ENCODE measurements at regions not wholly inside any gene's neighbourhood (a gene's known extent, or its start where the extent isn't known, plus 50 kb on each side); places are given as distances from the start of the nearest gene placed in this dataset.

DNA sequence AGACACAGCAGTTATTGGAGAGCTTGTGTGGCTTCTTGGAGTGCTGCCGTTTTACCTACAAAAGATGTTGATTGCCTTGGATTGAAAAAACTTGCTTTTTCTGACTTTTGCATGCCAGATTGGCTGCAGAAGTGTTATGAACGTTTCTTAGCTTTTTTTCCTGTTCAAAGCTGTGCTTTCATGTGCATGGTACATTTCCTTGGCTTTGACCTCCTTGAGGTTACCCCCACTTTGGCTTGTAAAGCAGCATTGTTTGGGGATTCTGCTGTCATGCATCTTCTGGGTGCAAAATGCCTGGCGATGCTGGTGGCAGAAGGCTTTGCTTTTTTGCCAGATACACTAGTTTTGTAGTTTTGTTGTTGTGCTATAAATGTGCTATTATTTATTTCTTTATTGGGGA, 80.0 kb downstream of the JRKL start:
- no peak overlapping the region for H3K27ac ChIP-seq (ENCODE audit: low read length)
- no peak overlapping the region for H2AFZ ChIP-seq (ENCODE audit: low read depth, low read length)
- H4K20me1 ChIP-seq (ENCODE audit: insufficient read depth, low read length), result no peaks in the 10 kb centered on the region
- no peaks in the 10 kb centered on the region for H3K79me2 ChIP-seq (ENCODE audit: low read length)
- no peak overlapping the region for H3K4me3 ChIP-seq (ENCODE audit: low read length)
- no peaks in the 10 kb centered on the region for H3K27me3 ChIP-seq (ENCODE audit: low read depth, low read length)
- peaks cover 3% of the 10 kb centered on the region; the same call in 1 of the 2 replicates for H3K9me3 ChIP-seq (ENCODE audit: insufficient read depth, low read length)
- no peak overlapping the region for H3K4me2 ChIP-seq (ENCODE audit: low read length)
- no peak for TF ChIP-seq EZH2phosphoT487 (IDR thresholded peaks at IDR 0.05; ENCODE audit: low read depth)
- TF ChIP-seq, protein P1, sequence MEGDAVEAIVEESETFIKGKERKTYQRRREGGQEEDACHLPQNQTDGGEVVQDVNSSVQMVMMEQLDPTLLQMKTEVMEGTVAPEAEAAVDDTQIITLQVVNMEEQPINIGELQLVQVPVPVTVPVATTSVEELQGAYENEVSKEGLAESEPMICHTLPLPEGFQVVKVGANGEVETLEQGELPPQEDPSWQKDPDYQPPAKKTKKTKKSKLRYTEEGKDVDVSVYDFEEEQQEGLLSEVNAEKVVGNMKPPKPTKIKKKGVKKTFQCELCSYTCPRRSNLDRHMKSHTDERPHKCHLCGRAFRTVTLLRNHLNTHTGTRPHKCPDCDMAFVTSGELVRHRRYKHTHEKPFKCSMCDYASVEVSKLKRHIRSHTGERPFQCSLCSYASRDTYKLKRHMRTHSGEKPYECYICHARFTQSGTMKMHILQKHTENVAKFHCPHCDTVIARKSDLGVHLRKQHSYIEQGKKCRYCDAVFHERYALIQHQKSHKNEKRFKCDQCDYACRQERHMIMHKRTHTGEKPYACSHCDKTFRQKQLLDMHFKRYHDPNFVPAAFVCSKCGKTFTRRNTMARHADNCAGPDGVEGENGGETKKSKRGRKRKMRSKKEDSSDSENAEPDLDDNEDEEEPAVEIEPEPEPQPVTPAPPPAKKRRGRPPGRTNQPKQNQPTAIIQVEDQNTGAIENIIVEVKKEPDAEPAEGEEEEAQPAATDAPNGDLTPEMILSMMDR (IDR thresholded peaks at IDR 0.05; ENCODE audit: low read depth, low read length), result no peak
- H3K36me3 ChIP-seq (replicated peaks; ENCODE audit: low read depth, low read length), result no peaks in the 10 kb centered on the region
- no peak overlapping the region for H3K9ac ChIP-seq (ENCODE audit: low read length)
- H3K4me1 ChIP-seq (ENCODE audit: low read length), result 0 out of 2 replicates have a peak, but pooled peaks cover 3% of the 10 kb centered on the region

DNA sequence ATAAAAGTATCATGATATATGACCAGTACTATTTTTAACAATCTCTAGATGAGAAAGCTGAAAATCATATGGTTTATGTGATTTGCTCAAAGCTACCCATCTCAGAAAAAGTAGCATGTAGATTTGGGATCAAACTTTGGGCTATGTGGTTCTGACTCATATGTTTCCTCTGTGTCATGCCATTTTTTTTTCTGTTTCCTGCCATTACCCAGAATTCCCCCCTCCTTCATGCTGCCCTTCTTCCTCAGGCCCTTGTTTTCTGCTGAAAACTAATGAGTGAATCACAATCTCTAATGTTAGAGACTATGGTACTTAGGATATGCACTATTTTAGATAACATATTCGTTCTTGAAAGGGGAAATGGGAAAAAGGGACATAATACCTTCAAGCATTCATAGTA, 80.7 kb downstream of the JRKL start:
- Histone ChIP-seq H3K9me3 (ENCODE audit: insufficient read depth, low read length) (peaks cover 3% of the 10 kb centered on the region; the same call in 1 of the 2 replicates), H3K4me2 (ENCODE audit: low read length) (no peak overlapping the region), H2AFZ (ENCODE audit: low read depth, low read length) (no peak overlapping the region), H3K27me3 (ENCODE audit: low read depth, low read length) (no peaks in the 10 kb centered on the region), H4K20me1 (ENCODE audit: insufficient read depth, low read length) (no peaks in the 10 kb centered on the region), H3K27ac (ENCODE audit: low read length) (no peak overlapping the region), H3K36me3 (replicated peaks; ENCODE audit: low read depth, low read length) (no peaks in the 10 kb centered on the region), H3K4me1 (ENCODE audit: low read length) (0 out of 2 replicates have a peak, but pooled peaks cover 3% of the 10 kb centered on the region), H3K79me2 (ENCODE audit: low read length) (no peaks in the 10 kb centered on the region), H3K9ac (ENCODE audit: low read length) (no peak overlapping the region), H3K4me3 (ENCODE audit: low read length) (no peak overlapping the region)
- no peak for TF ChIP-seq EZH2phosphoT487 (IDR thresholded peaks at IDR 0.05; ENCODE audit: low read depth)
- TF ChIP-seq, protein P1 (IDR thresholded peaks at IDR 0.05; ENCODE audit: low read depth, low read length), result no peak

DNA sequence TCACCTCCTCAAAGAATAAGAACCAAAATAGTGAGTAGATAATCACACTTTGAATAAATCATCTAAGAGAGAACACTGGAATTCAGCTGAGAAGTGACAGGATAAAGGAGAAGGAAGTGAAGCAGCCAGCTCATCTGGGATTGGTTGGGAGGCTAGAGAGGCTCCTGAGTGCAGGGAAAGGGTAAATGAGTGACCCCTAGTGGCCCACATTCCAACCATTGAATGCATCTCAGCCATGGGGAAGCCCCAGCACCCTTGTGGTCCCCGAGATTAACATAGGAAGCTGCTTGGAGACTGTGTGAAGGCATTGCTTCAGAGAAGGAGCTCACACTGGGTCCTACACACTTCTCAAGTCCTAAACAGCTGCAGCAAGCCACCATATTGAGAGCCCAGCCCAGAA, 82.3 kb downstream of the JRKL start:
- 0 out of 2 replicates have a peak overlapping the region, but pooled peaks have one; percentile 36 for H2AFZ ChIP-seq (ENCODE audit: low read depth, low read length)
- H3K9me3 ChIP-seq (ENCODE audit: insufficient read depth, low read length), result peaks cover 3% of the 10 kb centered on the region; the same call in 1 of the 2 replicates
- H3K4me2 ChIP-seq (ENCODE audit: low read length), result no peak overlapping the region
- no peaks in the 10 kb centered on the region for H3K4me1 ChIP-seq (ENCODE audit: low read length)
- no peak overlapping the region for H3K4me3 ChIP-seq (ENCODE audit: low read length)
- no peaks in the 10 kb centered on the region for H3K36me3 ChIP-seq (replicated peaks; ENCODE audit: low read depth, low read length)
- H3K79me2 ChIP-seq (ENCODE audit: low read length), result no peaks in the 10 kb centered on the region
- no peak overlapping the region for H3K9ac ChIP-seq (ENCODE audit: low read length)
- TF ChIP-seq EZH2phosphoT487 (IDR thresholded peaks at IDR 0.05; ENCODE audit: low read depth), result no peak
- TF ChIP-seq, protein P1 (IDR thresholded peaks at IDR 0.05; ENCODE audit: low read depth, low read length), result no peak
- H4K20me1 ChIP-seq (ENCODE audit: insufficient read depth, low read length), result no peaks in the 10 kb centered on the region
- no peaks in the 10 kb centered on the region for H3K27me3 ChIP-seq (ENCODE audit: low read depth, low read length)
- H3K27ac ChIP-seq (ENCODE audit: low read length), result no peak overlapping the region

DNA sequence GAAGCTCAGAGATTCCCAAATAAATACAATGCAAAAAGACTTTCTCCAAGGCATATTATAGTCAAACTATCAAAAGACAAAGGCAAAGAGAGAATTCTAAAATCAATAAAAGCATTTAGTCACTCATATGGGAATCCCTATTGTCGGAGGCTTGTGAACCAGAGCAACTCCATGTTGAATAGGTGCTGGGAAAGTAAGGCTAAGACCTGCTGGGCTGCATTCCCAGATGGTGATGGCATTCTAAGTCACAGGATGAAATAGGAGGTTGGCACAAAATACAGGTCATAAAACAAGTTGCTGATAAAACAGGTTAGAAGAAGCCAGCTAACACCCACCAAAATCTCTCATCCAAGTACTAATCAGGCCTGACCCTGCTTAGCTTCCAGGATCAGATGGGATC, 84.5 kb downstream of the JRKL start:
- Histone ChIP-seq H3K27ac (ENCODE audit: low read length) (no peak overlapping the region), H3K79me2 (ENCODE audit: low read length) (no peaks in the 10 kb centered on the region), H4K20me1 (ENCODE audit: insufficient read depth, low read length) (no peaks in the 10 kb centered on the region), H3K36me3 (replicated peaks; ENCODE audit: low read depth, low read length) (no peaks in the 10 kb centered on the region), H2AFZ (ENCODE audit: low read depth, low read length) (no peak overlapping the region), H3K4me3 (ENCODE audit: low read length) (no peak overlapping the region), H3K9ac (ENCODE audit: low read length) (no peak overlapping the region), H3K4me2 (ENCODE audit: low read length) (no peak overlapping the region), H3K4me1 (ENCODE audit: low read length) (no peaks in the 10 kb centered on the region), H3K27me3 (ENCODE audit: low read depth, low read length) (no peaks in the 10 kb centered on the region), H3K9me3 (ENCODE audit: insufficient read depth, low read length) (peaks cover 3% of the 10 kb centered on the region; the same call in 1 of the 2 replicates)
- no peak for TF ChIP-seq EZH2phosphoT487 (IDR thresholded peaks at IDR 0.05; ENCODE audit: low read depth)
- TF ChIP-seq, protein P1 (IDR thresholded peaks at IDR 0.05; ENCODE audit: low read depth, low read length), result no peak

Data from OCI-LY3 (cell line).